ENCODE measurements at regions not wholly inside any gene's neighbourhood (a gene's known extent, or its start where the extent isn't known, plus 50 kb on each side); places are given as distances from the start of the nearest gene placed in this dataset.

DNA sequence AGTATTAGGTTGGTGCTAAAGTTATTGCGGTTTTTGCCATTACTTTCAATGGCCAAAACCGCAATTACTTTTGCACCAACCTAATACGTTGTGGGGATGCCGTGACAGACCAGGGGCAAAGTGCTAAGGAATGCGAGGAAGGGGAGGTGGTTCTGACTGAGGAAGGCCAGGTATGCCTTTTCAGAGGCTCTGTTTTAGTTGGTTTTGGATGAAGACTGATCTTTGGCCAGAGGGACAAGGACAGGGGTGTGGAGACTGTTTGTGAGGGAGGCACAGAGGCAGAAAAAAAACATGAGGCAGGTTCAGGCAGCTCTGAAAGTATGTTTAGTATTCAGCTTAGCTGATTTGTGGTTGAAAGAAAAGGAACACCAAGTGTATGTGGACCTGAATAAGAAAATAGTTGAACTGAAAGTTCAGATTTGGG, 358.2 kb downstream of the RPS6KC1 start:
- TF ChIP-seq POLR2A (IDR thresholded peaks at IDR 0.05; ENCODE audit: low read depth, low read length), result no peak
- no peak for TF ChIP-seq POLR2AphosphoS5 (IDR thresholded peaks at IDR 0.05; ENCODE audit: low read depth, low read length)

All from GM12892 (cell line).